ENCODE measurements at regions not wholly inside any gene's neighbourhood (a gene's known extent, or its start where the extent isn't known, plus 50 kb on each side); places are given as distances from the start of the nearest gene placed in this dataset.
A peak's percentile ranks its signal among the peaks of the same experiment; 100 is the strongest.

DNA sequence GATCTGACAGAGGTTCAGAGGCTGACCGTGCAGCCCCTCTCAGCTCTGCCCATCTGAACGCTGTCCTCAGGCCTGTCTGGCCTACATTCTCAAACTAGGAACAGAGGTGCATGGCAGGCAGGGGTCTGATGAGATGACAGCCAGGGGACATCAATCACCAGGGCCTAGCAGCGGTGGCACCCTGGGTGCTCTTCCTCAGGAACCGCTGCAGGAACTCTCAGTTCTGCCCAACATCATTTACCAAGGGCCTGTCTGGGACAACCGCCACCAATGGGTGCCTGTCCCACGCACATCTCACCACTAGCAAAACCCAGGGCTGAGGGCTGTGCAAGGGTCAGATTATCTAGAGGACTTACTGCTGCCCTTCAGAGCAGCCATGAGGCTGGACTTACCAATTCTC lies 245.7 kb downstream of the TOMM20 start:
- intact Hi-C loops (cut with micrococcal nuclease) = loop anchor here (5.0 kb wide), 3 partner anchors 34 to 41 kb away; no protein-coding TSS in a partner anchor
- TF ChIP-seq, protein P1, sequence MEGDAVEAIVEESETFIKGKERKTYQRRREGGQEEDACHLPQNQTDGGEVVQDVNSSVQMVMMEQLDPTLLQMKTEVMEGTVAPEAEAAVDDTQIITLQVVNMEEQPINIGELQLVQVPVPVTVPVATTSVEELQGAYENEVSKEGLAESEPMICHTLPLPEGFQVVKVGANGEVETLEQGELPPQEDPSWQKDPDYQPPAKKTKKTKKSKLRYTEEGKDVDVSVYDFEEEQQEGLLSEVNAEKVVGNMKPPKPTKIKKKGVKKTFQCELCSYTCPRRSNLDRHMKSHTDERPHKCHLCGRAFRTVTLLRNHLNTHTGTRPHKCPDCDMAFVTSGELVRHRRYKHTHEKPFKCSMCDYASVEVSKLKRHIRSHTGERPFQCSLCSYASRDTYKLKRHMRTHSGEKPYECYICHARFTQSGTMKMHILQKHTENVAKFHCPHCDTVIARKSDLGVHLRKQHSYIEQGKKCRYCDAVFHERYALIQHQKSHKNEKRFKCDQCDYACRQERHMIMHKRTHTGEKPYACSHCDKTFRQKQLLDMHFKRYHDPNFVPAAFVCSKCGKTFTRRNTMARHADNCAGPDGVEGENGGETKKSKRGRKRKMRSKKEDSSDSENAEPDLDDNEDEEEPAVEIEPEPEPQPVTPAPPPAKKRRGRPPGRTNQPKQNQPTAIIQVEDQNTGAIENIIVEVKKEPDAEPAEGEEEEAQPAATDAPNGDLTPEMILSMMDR (IDR thresholded peaks at IDR 0.05) = no peak
- Histone ChIP-seq H3K9me3 (replicated peaks in 1 of 2; ENCODE audit: control insufficient read depth in 1 of 2, insufficient read depth in 1 of 2, low read length in 2 of 2) (peaks cover 0 to 5% of the 10 kb centered on the region in 2 donors), H3K36me3 (replicated peaks in 1 of 2; ENCODE audit: control insufficient read depth in 1 of 2, insufficient read depth in 2 of 2, low read length in 2 of 2) (no peaks in the 10 kb centered on the region), H3K27ac (ENCODE audit: low read depth in 1 of 2, low read length in 2 of 2) (no peak overlapping the region), H3K4me2 (replicated peaks; ENCODE audit: extremely low read depth, low read length, poor library complexity, severe bottlenecking) (no peak overlapping the region), H3K4me3 (replicated peaks in 1 of 3; ENCODE audit: low read depth in 2 of 3, low read length in 3 of 3) (no peak overlapping the region), H3K9ac (ENCODE audit: insufficient read depth, low read length, poor library complexity, severe bottlenecking) (no peak overlapping the region), H3K4me1 (ENCODE audit: control insufficient read depth in 1 of 2, insufficient read depth in 2 of 2, low read length in 2 of 2) (peaks cover 38 to 76% of the 10 kb centered on the region in 2 donors), H4K20me1 (ENCODE audit: insufficient read depth, low read length) (no peaks in the 10 kb centered on the region), H3K79me2 (ENCODE audit: insufficient read depth, low read length) (no peaks in the 10 kb centered on the region), H3K27me3 (ENCODE audit: control insufficient read depth in 2 of 2, insufficient read depth in 2 of 2, low read length in 2 of 2) (no peaks in the 10 kb centered on the region), H2AFZ (ENCODE audit: insufficient read depth, low read depth, low read length, poor library complexity, severe bottlenecking) (no peak overlapping the region)
- H3K9me3 Mint-ChIP-seq = peaks cover 4 to 7% (median 6%) of the 10 kb centered on the region in 7 donors
- H3K27ac Mint-ChIP-seq = peak overlapping the region in 1 of 7 donors; percentile 22
- peaks cover 6 to 10% of the 10 kb centered on the region in 2 donors for H3K36me3 Mint-ChIP-seq
- 86% methylated on average over 3 of the region's 6 CpGs for WGBS (ENCODE audit: insufficient coverage)
- H3K4me3 Mint-ChIP-seq = no peak overlapping the region
- H3K27me3 Mint-ChIP-seq (ENCODE audit: low read depth in 3 of 3) = peaks cover 0 to 4% (median 4%) of the 10 kb centered on the region in 3 donors
- H3K4me1 Mint-ChIP-seq = peaks cover 58% of the 10 kb centered on the region
- no peak for DNase-seq

DNA sequence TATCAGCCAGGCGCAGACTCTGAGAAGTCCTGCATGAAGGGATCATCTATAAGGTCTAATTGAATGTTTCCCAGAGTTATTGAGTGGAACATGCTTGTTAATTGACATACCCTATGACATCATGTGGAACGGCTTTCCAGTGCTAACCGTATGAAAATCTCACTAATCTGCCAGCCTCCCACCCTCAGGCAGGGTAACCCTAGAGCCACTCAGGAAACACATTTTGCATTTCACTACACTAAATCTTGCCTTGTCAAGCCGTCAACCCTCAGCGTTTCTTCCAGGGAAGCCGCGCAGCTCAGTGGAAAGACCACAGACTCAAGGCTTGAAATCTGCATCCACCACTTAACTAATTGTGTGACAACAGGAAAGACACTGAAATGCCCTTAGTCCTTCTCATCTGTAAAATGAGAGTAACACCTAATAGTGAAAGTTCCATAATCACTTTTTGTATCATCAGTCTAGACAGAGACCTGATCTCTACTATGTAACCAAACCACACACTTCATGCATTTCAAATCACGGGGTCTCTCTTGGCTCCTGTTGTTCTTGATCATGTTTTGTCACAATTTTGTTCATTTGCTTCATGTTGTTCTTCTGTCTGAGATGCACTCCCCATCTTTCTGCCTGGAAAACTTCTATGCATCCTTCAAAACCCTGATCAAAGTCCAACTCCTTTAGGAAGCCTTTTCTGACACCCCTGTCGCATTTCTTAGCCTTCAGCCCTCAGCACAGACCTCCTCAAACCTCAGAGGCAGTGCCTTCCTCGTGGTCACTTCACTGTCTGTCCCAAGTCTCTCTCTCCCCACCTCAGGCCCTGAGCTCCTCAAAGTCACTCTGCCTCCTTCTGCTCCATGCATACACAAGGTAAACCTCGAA lies 246.5 kb downstream of the TOMM20 start:
- Histone ChIP-seq H3K36me3 (replicated peaks in 1 of 2; ENCODE audit: control insufficient read depth in 1 of 2, insufficient read depth in 2 of 2, low read length in 2 of 2) (no peaks in the 10 kb centered on the region), H3K4me2 (replicated peaks; ENCODE audit: extremely low read depth, low read length, poor library complexity, severe bottlenecking) (no peak overlapping the region), H3K9me3 (replicated peaks in 1 of 2; ENCODE audit: control insufficient read depth in 1 of 2, insufficient read depth in 1 of 2, low read length in 2 of 2) (peaks cover 0 to 5% of the 10 kb centered on the region in 2 donors), H3K4me1 (ENCODE audit: control insufficient read depth in 1 of 2, insufficient read depth in 2 of 2, low read length in 2 of 2) (peaks cover 46 to 82% of the 10 kb centered on the region in 2 donors), H3K9ac (ENCODE audit: insufficient read depth, low read length, poor library complexity, severe bottlenecking) (no peak overlapping the region), H3K4me3 (replicated peaks in 1 of 3; ENCODE audit: low read depth in 2 of 3, low read length in 3 of 3) (no peak overlapping the region), H3K79me2 (ENCODE audit: insufficient read depth, low read length) (no peaks in the 10 kb centered on the region), H3K27me3 (ENCODE audit: control insufficient read depth in 2 of 2, insufficient read depth in 2 of 2, low read length in 2 of 2) (no peaks in the 10 kb centered on the region), H3K27ac (ENCODE audit: low read depth in 1 of 2, low read length in 2 of 2) (no peak overlapping the region), H2AFZ (ENCODE audit: insufficient read depth, low read depth, low read length, poor library complexity, severe bottlenecking) (no peak overlapping the region), H4K20me1 (ENCODE audit: insufficient read depth, low read length) (no peaks in the 10 kb centered on the region)
- H3K4me1 Mint-ChIP-seq = peaks cover 65% of the 10 kb centered on the region
- peaks cover 0 to 4% (median 4%) of the 10 kb centered on the region in 3 donors for H3K27me3 Mint-ChIP-seq (ENCODE audit: low read depth in 3 of 3)
- no peak overlapping the region for H3K4me3 Mint-ChIP-seq
- 24% methylated on average over 10 of the region's 11 CpGs for WGBS (ENCODE audit: insufficient coverage)
- TF ChIP-seq, protein P1 (IDR thresholded peaks at IDR 0.05) = no peak
- H3K36me3 Mint-ChIP-seq = peaks cover 6 to 10% of the 10 kb centered on the region in 2 donors
- H3K27ac Mint-ChIP-seq = peak overlapping the region in 4 of 7 donors; percentile 19 to 35 (median 26)
- peaks cover 4 to 7% (median 6%) of the 10 kb centered on the region in 7 donors for H3K9me3 Mint-ChIP-seq
- intact Hi-C loops (cut with micrococcal nuclease) = loop anchor here (5.0 kb wide), 3 partner anchors 35 to 40 kb away; no protein-coding TSS in a partner anchor
- no peak for DNase-seq

Measured in CD14-positive monocyte (primary cell).